Spleen (tissue), 11 donors: ENCODE measurements at regions not wholly inside any gene's neighbourhood (a gene's known extent, or its start where the extent isn't known, plus 50 kb on each side); places are given as distances from the start of the nearest gene placed in this dataset.

Experiments used
- DNase-seq: peaks from one replicate; pipeline ENCODE4 v3.0.0-alpha.2; 2020
- H3K27ac ChIP-seq, 8 donors: fragments of 200-600 bp; sonication (generic) in 7 of 8; 1 replicate in 4 of 8; 2 replicates in 4 of 8; pipeline versions ENCODE4 v1.5.0 to v1.8.0; 2016 to 2021; ENCODE audit warnings: inconsistent platforms in 4 of 8, mild to moderate bottlenecking in 4 of 8, moderate library complexity in 1 of 8
- H3K27me3 ChIP-seq, 7 donors: fragments of 200-600 bp; sonication (generic) in 6 of 7; replicated peaks in 1 of 7; 1 replicate in 4 of 7; 2 replicates in 3 of 7; pipeline versions ENCODE4 v1.5.0 to v1.8.0; 2016 to 2021; ENCODE audit warnings: inconsistent platforms in 3 of 7, mild to moderate bottlenecking in 1 of 7
- H3K36me3 ChIP-seq, 6 donors: fragments of 200-600 bp; sonication (generic) in 5 of 6; 1 replicate in 4 of 6; 2 replicates in 2 of 6; pipeline versions ENCODE4 v1.5.0 to v1.8.0; 2016 to 2021; ENCODE audit warnings: inconsistent platforms in 2 of 6
- H3K4me1 ChIP-seq, 6 donors: fragments of 200-600 bp; sonication (generic) in 5 of 6; 1 replicate in 3 of 6; 2 replicates in 3 of 6; pipeline versions ENCODE4 v1.5.0 to v1.8.0; 2016 to 2021; ENCODE audit warnings: inconsistent platforms in 3 of 6
- H3K4me3 ChIP-seq, 8 donors: fragments of 200-600 bp; sonication (generic) in 7 of 8; 1 replicate in 4 of 8; 2 replicates in 4 of 8; pipeline versions ENCODE4 v1.5.0 to v1.8.0; 2016 to 2021; ENCODE audit warnings: inconsistent platforms in 4 of 8, mild to moderate bottlenecking in 4 of 8, moderate library complexity in 2 of 8
- H3K9me3 ChIP-seq, 8 donors: fragments of 200-600 bp; sonication (generic) in 7 of 8; 1 replicate in 4 of 8; 2 replicates in 4 of 8; pipeline versions ENCODE4 v1.5.0 to v1.8.0; 2016 to 2021; ENCODE audit warnings: inconsistent platforms in 4 of 8
- POLR2A ChIP-seq, 3 donors: fragments of 450-650 bp; IDR thresholded peaks; one replicate each; pipeline ENCODE4 v1.5.1; 2017; ENCODE audit warnings: antibody characterized with exemption in 3 of 3, mild to moderate bottlenecking in 1 of 3
- POLR2AphosphoS5 ChIP-seq, 3 donors: sonication (generic); formaldehyde crosslinking; IDR thresholded peaks; one replicate each; pipeline ENCODE4 v1.5.1; 2017; ENCODE audit warnings: antibody characterized with exemption in 3 of 3
- WGBS, 5 donors: extraction: QIAGEN DNeasy Blood & Tissue Kit in 3 of 5; methylation state at CpG; one replicate each; pipeline versions ENCODE4 v1.1.5 to v1.1.7; 2013 to 2018; 5-methylcytosine and 5-hydroxymethylcytosine counted together
- intact Hi-C: fragments of 100-400 bp; cut with DNase I; formaldehyde crosslinking; loops from one replicate; pipeline ENCODE4 v1.15.0; 2023; ENCODE audit warnings: low total_unique reads
- TF ChIP-seq, protein P1 (sequence below), 11 experiments: fragments of 200-600 bp in 7 of 11; fragments of 450-650 bp in 4 of 11; sonication (generic) in 4 of 11; IDR thresholded peaks in 8 of 11; conservative IDR thresholded peaks in 3 of 11; 1 replicate in 7 of 11; 2 replicates in 4 of 11; pipeline versions ENCODE4 v1.4.0 to v1.8.0; 2016 to 2021; ENCODE audit warnings: antibody characterized with exemption in 11 of 11, inconsistent platforms in 4 of 11, mild to moderate bottlenecking in 1 of 11
- donor health status: healthy with polysubstance abuse.
- donor health status: DM: no; HTN: no; CAD: no; lungs with moderate emphysema.
- donor health status: DM: no; HTN: no; CAD: no.
- donor health status: Bipolar disorder and iron deficiency.
- donor health status: healthy.
- donor health status: DM: no; HTN: no; CAD: no.
- donor health status: DM: yes; HTN: yes; CAD: no.

DNA sequence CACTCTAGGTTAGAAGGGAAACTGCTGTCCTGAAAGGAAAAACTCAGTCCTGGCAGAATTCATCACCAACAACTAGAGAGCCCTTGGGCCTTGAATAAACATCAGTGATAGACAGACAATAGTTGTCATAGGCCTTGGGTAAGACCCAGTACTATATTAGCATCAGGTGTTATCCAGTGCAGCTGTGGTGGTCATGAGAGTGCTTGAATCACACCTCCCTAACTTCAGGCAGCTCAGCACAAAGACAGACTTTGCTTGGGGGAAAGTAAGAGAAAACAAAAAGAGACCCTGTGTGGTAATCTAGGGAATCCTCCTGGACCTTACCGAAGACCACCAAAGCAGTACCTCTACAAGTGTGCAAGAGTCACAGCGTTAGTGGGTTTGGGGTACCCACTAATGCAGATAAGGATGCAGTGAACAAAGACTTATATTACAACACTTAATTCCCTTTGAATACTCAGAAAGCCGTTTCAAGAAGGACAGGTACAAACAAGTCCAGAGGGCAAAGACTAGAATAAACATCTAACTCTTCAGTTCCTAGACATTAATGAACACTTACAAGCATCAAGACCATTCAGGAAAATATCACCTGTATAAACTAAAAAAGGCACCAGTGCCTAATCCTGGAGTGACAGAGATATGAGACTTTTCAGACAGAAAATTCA is 332.3 kb upstream of the EPHA3 start:
- WGBS, 5 donors = 82 to 94% (median 86%) methylated on average over 3 of the region's 3 CpGs

DNA sequence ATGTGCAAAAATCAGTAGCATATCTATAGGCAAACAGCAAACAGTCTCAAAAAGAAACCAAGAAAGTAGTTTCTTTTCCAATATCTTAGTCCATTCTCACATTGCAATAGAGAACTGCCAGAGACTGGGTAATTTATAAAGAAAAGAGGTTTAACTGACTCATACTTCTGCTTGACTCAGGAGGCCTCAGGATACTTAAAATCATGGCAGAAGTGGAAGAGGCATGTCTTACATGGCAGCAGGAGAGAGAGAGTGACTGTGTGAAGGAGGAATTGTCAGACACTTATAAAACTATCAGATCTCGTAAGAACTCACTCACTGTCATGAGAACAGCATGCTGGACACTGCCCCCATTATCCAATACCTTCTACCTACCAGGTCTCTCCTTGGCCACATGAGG is 327.9 kb upstream of the EPHA3 start:
- peaks cover 0 to 16% (median 3%) of the 10 kb centered on the region in 8 donors for H3K9me3 ChIP-seq

More for the DNA sequence above, 332.3 kb upstream of the EPHA3 start:
- intact Hi-C loops = no loop called here
- no peak for DNase-seq
- Histone ChIP-seq H3K27ac (no peak overlapping the region), H3K27me3 (no peaks in the 10 kb centered on the region), H3K4me3 (no peak overlapping the region), H3K9me3 (peaks cover 0 to 12% (median 5%) of the 10 kb centered on the region in 8 donors), H3K36me3 (no peaks in the 10 kb centered on the region), H3K4me1 (no peaks in the 10 kb centered on the region)
- TF ChIP-seq POLR2A (IDR thresholded peaks at IDR 0.05) (no peak), POLR2AphosphoS5 (IDR thresholded peaks at IDR 0.05) (no peak)
- TF ChIP-seq, protein P1, sequence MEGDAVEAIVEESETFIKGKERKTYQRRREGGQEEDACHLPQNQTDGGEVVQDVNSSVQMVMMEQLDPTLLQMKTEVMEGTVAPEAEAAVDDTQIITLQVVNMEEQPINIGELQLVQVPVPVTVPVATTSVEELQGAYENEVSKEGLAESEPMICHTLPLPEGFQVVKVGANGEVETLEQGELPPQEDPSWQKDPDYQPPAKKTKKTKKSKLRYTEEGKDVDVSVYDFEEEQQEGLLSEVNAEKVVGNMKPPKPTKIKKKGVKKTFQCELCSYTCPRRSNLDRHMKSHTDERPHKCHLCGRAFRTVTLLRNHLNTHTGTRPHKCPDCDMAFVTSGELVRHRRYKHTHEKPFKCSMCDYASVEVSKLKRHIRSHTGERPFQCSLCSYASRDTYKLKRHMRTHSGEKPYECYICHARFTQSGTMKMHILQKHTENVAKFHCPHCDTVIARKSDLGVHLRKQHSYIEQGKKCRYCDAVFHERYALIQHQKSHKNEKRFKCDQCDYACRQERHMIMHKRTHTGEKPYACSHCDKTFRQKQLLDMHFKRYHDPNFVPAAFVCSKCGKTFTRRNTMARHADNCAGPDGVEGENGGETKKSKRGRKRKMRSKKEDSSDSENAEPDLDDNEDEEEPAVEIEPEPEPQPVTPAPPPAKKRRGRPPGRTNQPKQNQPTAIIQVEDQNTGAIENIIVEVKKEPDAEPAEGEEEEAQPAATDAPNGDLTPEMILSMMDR (IDR thresholded peaks at IDR 0.05 in 8 of 11, conservative IDR thresholded peaks at IDR 0.05 in 3 of 11) = no peak

DNA sequence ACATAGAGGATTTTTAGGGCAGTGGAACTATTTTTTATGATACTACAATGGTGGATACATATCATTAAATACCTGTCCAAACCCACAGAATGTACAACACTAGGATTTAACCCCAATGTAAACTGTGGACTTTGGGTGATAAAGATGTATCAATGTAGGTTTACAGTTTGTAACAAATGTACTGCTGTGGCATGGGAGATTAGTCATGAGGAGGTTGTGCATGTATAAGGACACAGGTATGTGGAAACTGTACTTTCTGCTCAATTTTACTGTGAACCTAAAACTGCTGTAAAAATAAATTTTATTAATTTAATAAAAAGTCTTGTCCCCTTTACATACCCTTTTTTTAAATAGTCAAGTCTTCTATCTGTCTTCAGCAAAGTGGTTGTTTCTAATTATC is 322.5 kb upstream of the EPHA3 start:
- Histone ChIP-seq H3K27me3 (no peaks in the 10 kb centered on the region), H3K27ac (no peak overlapping the region), H3K9me3 (peaks cover 0 to 19% (median 5%) of the 10 kb centered on the region in 8 donors), H3K4me1 (no peaks in the 10 kb centered on the region), H3K36me3 (no peaks in the 10 kb centered on the region), H3K4me3 (no peak overlapping the region)
- intact Hi-C loops = no loop called here
- no peak for TF ChIP-seq POLR2AphosphoS5 (IDR thresholded peaks at IDR 0.05)
- TF ChIP-seq POLR2A (IDR thresholded peaks at IDR 0.05) = no peak
- TF ChIP-seq, protein P1 (IDR thresholded peaks at IDR 0.05 in 8 of 11, conservative IDR thresholded peaks at IDR 0.05 in 3 of 11) = no peak
- DNase-seq = no peak

More for the DNA sequence above, 327.9 kb upstream of the EPHA3 start:
- WGBS, 5 donors = 38 to 67% (median 48%) methylated on average over 1 of the region's 1 CpG
- TF ChIP-seq, protein P1 (IDR thresholded peaks at IDR 0.05 in 8 of 11, conservative IDR thresholded peaks at IDR 0.05 in 3 of 11) = no peak
- no peak for TF ChIP-seq POLR2AphosphoS5 (IDR thresholded peaks at IDR 0.05)
- TF ChIP-seq POLR2A (IDR thresholded peaks at IDR 0.05) = no peak
- intact Hi-C loops = no loop called here
- H3K27me3 ChIP-seq = no peaks in the 10 kb centered on the region
- no peak for DNase-seq
- H3K36me3 ChIP-seq = no peaks in the 10 kb centered on the region
- H3K4me3 ChIP-seq = no peak overlapping the region
- no peaks in the 10 kb centered on the region for H3K4me1 ChIP-seq
- H3K27ac ChIP-seq = no peak overlapping the region

DNA sequence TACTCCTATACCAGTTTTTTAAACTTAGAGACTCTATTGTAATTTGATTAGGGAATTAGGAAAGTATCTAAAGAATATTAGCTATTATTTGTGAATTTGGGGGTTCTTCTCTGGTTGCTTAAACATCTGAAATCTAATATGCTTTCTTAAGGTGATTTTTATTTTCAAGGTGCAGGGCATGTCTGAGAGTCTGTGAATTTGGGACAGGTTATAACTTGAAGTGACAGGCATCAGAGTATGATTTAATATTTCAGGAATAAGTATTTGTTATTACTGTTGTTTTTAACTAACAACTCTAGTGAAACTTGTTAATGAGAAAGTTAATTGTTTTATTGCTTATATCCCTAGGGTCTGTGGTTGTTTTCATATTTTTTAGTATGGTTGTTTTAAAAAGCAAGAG is 321.6 kb upstream of the EPHA3 start:
- Histone ChIP-seq H3K9me3 (peaks cover 0 to 15% (median 5%) of the 10 kb centered on the region in 8 donors), H3K4me1 (no peaks in the 10 kb centered on the region), H3K4me3 (no peak overlapping the region), H3K27me3 (no peaks in the 10 kb centered on the region), H3K36me3 (no peaks in the 10 kb centered on the region), H3K27ac (no peak overlapping the region)
- no peak for DNase-seq
- no peak for TF ChIP-seq POLR2A (IDR thresholded peaks at IDR 0.05)
- TF ChIP-seq, protein P1 (IDR thresholded peaks at IDR 0.05 in 8 of 11, conservative IDR thresholded peaks at IDR 0.05 in 3 of 11) = no peak
- TF ChIP-seq POLR2AphosphoS5 (IDR thresholded peaks at IDR 0.05) = no peak
- intact Hi-C loops = no loop called here
